AG09309 (cell line): ENCODE measurements at regions not wholly inside any gene's neighbourhood (a gene's known extent, or its start where the extent isn't known, plus 50 kb on each side); places are given as distances from the start of the nearest gene placed in this dataset.
"Not testable (repeated sequence)": the region's sequence is repeated elsewhere in the genome, so short reads cannot be mapped to it uniquely, and the experiment has no call there.

Source experiments
- DNase-seq: peaks from one replicate; pipeline ENCODE4 v3.0.0-alpha.2; 2010; ENCODE audit warnings: low read depth
- H3K4me3 ChIP-seq: 2 replicates; pipeline ENCODE4 v1.5.1; 2011; ENCODE audit warnings: mild to moderate bottlenecking, low read depth, low read length, moderate library complexity; ENCODE audit not compliant: control insufficient read depth
- TF ChIP-seq, protein P1 (sequence below): IDR thresholded peaks from 2 replicates; pipeline ENCODE4 v1.5.1; 2011; ENCODE audit warnings: mild to moderate bottlenecking, low read depth, low read length, inconsistent platforms; ENCODE audit not compliant: insufficient read depth, control insufficient read depth; ENCODE audit errors: missing control alignments

GRCh38 chr11:110347660-110348059, 51.2 kb upstream of the RDX start:
- no peak overlapping the region for H3K4me3 ChIP-seq
- TF ChIP-seq, protein P1, sequence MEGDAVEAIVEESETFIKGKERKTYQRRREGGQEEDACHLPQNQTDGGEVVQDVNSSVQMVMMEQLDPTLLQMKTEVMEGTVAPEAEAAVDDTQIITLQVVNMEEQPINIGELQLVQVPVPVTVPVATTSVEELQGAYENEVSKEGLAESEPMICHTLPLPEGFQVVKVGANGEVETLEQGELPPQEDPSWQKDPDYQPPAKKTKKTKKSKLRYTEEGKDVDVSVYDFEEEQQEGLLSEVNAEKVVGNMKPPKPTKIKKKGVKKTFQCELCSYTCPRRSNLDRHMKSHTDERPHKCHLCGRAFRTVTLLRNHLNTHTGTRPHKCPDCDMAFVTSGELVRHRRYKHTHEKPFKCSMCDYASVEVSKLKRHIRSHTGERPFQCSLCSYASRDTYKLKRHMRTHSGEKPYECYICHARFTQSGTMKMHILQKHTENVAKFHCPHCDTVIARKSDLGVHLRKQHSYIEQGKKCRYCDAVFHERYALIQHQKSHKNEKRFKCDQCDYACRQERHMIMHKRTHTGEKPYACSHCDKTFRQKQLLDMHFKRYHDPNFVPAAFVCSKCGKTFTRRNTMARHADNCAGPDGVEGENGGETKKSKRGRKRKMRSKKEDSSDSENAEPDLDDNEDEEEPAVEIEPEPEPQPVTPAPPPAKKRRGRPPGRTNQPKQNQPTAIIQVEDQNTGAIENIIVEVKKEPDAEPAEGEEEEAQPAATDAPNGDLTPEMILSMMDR, result no peak
- DNase-seq, result no peak

DNA sequence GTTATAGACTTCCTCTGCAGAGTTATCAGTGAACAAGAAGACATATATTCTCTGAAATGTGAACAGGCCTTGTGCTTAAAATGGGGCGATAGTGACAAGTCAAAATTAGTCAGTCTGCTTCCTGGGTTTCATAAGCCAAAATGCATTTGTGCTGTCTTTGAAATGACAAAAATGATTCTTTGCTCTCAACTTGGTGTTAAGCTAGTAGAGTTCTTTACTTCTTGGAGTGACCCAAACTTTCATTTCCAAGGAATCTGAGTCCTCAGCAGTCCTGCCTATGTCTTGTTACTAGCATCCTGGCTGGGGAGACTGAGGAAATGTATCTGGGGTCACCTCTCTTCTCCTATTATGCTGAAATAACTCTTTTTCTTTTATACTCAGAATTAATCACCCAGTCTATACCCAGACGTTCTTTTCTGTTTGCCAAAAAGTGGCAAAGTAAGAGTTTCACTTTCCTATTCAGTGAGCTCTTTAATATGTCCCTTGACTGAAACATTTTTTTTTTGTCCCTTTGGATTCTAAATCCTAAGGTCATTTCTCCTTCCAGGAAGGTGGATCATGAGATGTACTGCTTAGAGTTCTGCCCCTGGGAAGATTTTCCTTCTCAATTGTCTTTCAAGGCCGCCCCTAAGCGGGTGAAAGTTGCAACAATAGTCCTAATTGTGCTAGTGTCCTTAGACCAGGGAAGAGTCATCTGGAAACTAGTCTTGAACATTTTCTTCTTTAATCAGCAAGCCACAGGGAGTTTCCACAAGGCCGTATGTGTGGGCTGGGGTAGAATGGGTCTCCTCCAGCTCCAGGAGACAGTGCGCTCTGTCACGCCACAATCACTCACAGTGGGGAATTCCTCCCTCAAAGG, 53.0 kb upstream of the RDX start:
- H3K4me3 ChIP-seq, result no peak overlapping the region
- no peak for DNase-seq
- TF ChIP-seq, protein P1, result no peak

DNA sequence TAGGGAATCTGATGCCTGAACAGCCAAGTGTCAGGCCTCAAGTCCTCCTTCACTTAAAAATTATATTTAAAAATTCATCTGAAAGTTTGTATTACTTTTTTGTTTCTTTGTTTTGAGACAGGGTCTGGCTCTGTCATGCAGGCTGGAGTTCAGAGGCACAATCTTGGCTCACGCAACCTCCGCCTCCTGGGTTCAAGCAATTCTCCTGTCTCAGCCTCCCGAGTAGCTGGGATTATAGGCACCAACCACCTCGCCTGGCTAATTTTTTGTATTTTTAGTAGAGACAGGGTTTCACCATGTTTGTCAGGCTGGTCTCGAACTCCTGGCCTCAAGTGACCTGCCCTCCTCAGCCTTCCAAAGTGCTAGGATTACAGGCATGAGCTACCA, 53.6 kb upstream of the RDX start:
- H3K4me3 ChIP-seq, result not testable (repeated sequence)

GRCh38 chr11:110355011-110355744, 58.8 kb upstream of the RDX start:
- no peak for DNase-seq
- no peak overlapping the region for H3K4me3 ChIP-seq
- TF ChIP-seq, protein P1, result no peak

More for the DNA sequence above, 53.6 kb upstream of the RDX start:
- DNase-seq, result not testable (repeated sequence)

DNA sequence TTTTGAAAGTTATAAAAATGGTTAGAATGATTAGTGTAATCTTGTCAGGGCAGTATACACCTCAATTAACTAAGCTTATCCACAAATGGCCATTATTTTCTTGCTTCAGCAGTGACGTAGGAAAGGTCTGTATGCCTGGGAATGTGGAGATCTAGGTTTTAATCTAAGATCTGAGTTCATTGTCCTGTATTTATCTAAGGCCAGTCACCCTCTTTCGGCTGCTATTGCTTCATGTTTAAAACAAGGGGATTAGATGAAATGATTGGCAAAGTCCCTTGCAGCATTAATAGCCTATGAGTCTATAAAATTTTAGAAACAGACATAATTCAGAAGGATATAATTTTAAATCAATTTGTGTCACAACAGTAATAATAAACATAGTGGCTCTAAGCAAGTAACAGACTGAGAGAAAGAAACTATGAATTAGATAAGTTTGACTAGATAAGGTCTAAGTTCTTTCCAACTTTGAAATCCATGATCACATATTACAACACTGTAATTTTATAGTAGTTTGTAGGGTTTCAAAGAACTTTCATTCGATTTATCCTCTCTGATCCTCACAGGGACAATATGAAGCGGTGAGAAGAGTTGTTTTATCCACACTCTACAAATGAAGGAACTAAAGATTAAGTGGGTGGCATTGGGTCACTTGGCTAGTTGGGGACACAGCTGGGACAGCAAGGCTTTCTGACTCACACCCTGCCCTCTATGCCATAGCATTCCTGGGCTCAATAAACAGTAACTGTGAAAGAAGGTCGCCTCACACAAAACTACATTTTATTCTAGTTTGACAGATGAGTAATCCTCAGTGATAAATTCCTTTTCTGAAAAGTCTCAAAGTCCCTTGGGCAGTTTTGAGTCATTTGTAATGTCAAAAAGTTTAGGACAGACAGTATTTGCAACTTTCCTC, 60.6 kb upstream of the RDX start:
- DNase-seq, result no peak

GRCh38 chr11:110358336-110358735, 61.9 kb upstream of the RDX start:
- no peak overlapping the region for H3K4me3 ChIP-seq
- no peak for DNase-seq
- TF ChIP-seq, protein P1, result no peak

More for the DNA sequence above, 60.6 kb upstream of the RDX start:
- no peak overlapping the region for H3K4me3 ChIP-seq
- TF ChIP-seq, protein P1, result no peak

- not testable (repeated sequence) for H3K4me3 ChIP-seq, DNase-seq
Measured at GRCh38 chr11:110360781-110361408, 64.5 kb upstream of the RDX start.
